ENCODE measurements at regions not wholly inside any gene's neighbourhood (a gene's known extent, or its start where the extent isn't known, plus 50 kb on each side); places are given as distances from the start of the nearest gene placed in this dataset.
"Not testable (repeated sequence)": the region's sequence is repeated elsewhere in the genome, so short reads cannot be mapped to it uniquely, and the experiment has no call there.

GRCh38 chr5:68973696-68974095 lies 120.1 kb upstream of the SLC30A5 start:
- no peak for DNase-seq (ENCODE audit: low read depth in 2 of 2)

GRCh38 chr5:68983043-68983442 lies 110.8 kb upstream of the SLC30A5 start:
- DNase-seq (ENCODE audit: low read depth in 2 of 2), result no peak

GRCh38 chr5:68983959-68984358 lies 109.9 kb upstream of the SLC30A5 start:
- no peak for DNase-seq (ENCODE audit: low read depth in 2 of 2)

- DNase-seq (ENCODE audit: low read depth in 2 of 2), result no peak
Observed at GRCh38 chr5:68991279-68992084, 102.3 kb upstream of the SLC30A5 start.

GRCh38 chr5:68994645-68995044 lies 99.2 kb upstream of the SLC30A5 start:
- no peak for DNase-seq (ENCODE audit: low read depth in 2 of 2)

GRCh38 chr5:68995845-68996545 lies 97.8 kb upstream of the SLC30A5 start:
- no peak for DNase-seq (ENCODE audit: low read depth in 2 of 2)

GRCh38 chr5:68999181-68999580 lies 94.6 kb upstream of the SLC30A5 start:
- DNase-seq (ENCODE audit: low read depth in 2 of 2), result no peak

GRCh38 chr5:69000216-69000919 lies 93.4 kb upstream of the SLC30A5 start:
- no peak for DNase-seq (ENCODE audit: low read depth in 2 of 2)

GRCh38 chr5:69000949-69001348 lies 92.9 kb upstream of the SLC30A5 start:
- no peak for DNase-seq (ENCODE audit: low read depth in 2 of 2)

- no peak for DNase-seq (ENCODE audit: low read depth in 2 of 2)
Observed at GRCh38 chr5:69001627-69002026, 92.2 kb upstream of the SLC30A5 start.

- no peak for DNase-seq (ENCODE audit: low read depth in 2 of 2)
Observed at GRCh38 chr5:69004127-69004526, 89.7 kb upstream of the SLC30A5 start.

- no peak for DNase-seq (ENCODE audit: low read depth in 2 of 2)
Observed at GRCh38 chr5:69004676-69005075, 89.1 kb upstream of the SLC30A5 start.

GRCh38 chr5:69006030-69006429 lies 87.8 kb upstream of the SLC30A5 start:
- DNase-seq (ENCODE audit: low read depth in 2 of 2), result no peak

- no peak for DNase-seq (ENCODE audit: low read depth in 2 of 2)
Observed at GRCh38 chr5:69007163-69007562, 86.7 kb upstream of the SLC30A5 start.

- peak; percentile 40 to 51 for DNase-seq (ENCODE audit: low read depth in 2 of 2)
Observed at GRCh38 chr5:69007726-69008368, 86.0 kb upstream of the SLC30A5 start.

GRCh38 chr5:69010476-69010875 lies 83.3 kb upstream of the SLC30A5 start:
- no peak for DNase-seq (ENCODE audit: low read depth in 2 of 2)

- DNase-seq (ENCODE audit: low read depth in 2 of 2), result no peak
Observed at GRCh38 chr5:69011910-69012309, 81.9 kb upstream of the SLC30A5 start.

GRCh38 chr5:69013481-69013880 lies 80.3 kb upstream of the SLC30A5 start:
- no peak for DNase-seq (ENCODE audit: low read depth in 2 of 2)

GRCh38 chr5:69014007-69014406 lies 79.8 kb upstream of the SLC30A5 start:
- DNase-seq (ENCODE audit: low read depth in 2 of 2), result not testable (repeated sequence)

GRCh38 chr5:69019668-69020375 lies 74.0 kb upstream of the SLC30A5 start:
- DNase-seq (ENCODE audit: low read depth in 2 of 2), result no peak

GRCh38 chr5:69024241-69024651 lies 69.6 kb upstream of the SLC30A5 start:
- DNase-seq (ENCODE audit: low read depth in 2 of 2), result no peak

Measured in stimulated activated CD8-positive, alpha-beta memory T cell treated with anti-CD3 and anti-CD28 coated beads, Interleukin-7, amount 100 ng/mL, for 1 hour (primary cell).